Stimulated activated CD8-positive, alpha-beta memory T cell treated with anti-CD3 and anti-CD28 coated beads, Interleukin-7, amount 100 ng/mL, for 48 hours (primary cell): ENCODE measurements at regions not wholly inside any gene's neighbourhood (a gene's known extent, or its start where the extent isn't known, plus 50 kb on each side); places are given as distances from the start of the nearest gene placed in this dataset.
A peak's percentile ranks its signal among the peaks of the same experiment; 100 is the strongest.

Experiments
- DNase-seq, 2 donors: peaks; one replicate each; pipeline ENCODE4 v3.0.0-alpha.2; 2020; ENCODE audit warnings: low read depth in 1 of 2; ENCODE audit errors: extremely low read depth in 1 of 2

GRCh38 chr4:38189445-38189844 lies 229.2 kb downstream of the PTTG2 start:
- peak; percentile 6 to 20 for DNase-seq

GRCh38 chr4:38190717-38191178 lies 230.6 kb downstream of the PTTG2 start:
- DNase-seq, result no peak

GRCh38 chr4:38192516-38192915 lies 232.3 kb downstream of the PTTG2 start:
- no peak for DNase-seq

DNA sequence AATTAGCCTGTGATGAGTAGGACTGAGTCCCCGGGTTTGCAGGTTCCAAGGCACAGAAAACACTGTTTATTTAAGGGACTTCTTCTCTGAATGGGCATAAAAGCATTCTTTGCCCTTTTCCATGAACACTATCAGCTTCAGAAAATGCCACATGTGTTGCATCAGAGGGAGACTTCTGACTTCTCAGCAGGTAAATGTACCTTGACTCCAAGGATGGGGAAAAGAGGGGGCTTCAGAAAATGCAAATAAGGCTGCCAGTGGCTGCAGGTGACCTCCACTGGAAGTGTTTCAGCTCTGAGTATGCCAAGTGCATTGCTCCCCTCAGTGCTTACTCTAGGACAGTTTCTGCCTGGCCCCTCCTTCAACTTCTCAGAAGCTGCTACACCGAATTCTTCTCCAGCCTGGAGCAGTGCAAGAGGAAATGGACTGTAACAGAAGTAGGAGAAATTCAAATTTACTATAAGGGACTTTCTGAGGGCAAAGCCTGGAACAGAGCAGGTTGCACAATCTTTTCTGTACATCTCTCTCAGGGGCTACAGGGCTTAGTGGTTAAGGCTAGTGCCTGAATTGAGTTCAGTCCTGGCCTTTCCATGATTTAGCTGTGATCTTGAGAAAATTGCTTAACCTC lies 233.2 kb downstream of the PTTG2 start:
- DNase-seq, result no peak

DNA sequence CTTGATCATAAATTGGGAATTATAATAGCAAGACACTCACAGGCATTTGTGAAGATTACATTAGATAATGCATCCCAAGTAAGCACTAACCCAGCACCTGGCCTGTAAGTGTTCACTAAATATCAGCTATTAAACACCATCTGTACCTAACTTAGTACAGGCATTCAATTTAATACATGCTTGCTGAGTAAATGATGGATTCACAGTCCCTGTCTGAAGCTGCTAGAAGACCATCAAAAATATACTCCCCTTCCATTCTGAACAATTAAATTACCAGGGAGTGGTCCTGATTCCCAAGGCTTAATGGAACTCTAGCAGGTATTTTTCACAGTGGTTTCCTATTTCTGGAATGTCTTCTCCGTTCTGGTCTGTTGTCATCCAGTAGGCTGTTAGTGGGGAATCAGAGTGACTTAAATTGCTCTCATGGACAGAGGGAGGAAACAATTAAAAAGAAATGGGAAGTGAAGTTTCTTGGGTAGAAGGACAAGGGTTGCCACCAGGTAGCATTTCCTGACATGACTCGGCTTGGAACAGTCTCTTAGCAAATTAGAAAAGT lies 233.9 kb downstream of the PTTG2 start:
- no peak for DNase-seq

- no peak for DNase-seq
Observed at GRCh38 chr4:38195486-38195885, 235.3 kb downstream of the PTTG2 start.

DNA sequence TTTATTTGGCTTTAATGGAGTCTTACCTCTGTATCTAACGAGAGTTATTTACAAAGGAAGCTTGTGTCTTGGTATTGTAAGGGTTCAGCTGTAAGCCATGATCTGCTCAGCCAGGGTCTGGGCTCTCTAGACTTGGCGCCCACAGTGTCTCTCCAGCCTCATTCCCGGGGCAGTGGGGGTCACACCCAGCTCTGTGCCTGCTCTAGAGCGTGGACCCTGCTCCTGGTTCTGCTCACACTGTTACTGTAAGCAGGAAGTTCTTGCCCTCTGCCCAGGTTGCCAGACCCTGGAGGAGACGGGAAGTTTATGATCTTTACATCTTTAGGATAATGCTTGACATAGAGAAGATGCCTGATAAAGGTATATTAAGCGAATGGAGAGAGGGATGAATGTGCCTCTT lies 235.7 kb downstream of the PTTG2 start:
- DNase-seq, result no peak

GRCh38 chr4:38202242-38202641 lies 242.0 kb downstream of the PTTG2 start:
- no peak for DNase-seq

DNA sequence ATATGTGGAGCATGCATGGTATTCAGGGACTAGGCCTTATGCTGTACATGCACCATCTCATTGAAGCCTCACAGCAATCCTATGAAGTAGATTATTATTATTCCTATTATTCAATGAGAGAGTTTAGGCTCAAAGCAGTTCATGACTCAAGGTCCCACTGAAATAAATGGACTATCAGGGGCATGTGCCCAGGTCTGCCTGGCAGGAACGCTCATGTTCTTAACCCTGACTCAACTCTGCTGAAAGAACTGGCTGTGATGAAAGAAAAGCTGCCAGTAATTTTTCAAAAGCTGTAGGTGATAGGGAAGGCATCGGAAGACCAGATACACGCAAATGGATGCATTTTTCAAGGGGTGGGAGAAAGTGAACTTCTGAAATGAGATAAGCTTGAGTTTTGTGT lies 243.4 kb downstream of the PTTG2 start:
- no peak for DNase-seq

DNA sequence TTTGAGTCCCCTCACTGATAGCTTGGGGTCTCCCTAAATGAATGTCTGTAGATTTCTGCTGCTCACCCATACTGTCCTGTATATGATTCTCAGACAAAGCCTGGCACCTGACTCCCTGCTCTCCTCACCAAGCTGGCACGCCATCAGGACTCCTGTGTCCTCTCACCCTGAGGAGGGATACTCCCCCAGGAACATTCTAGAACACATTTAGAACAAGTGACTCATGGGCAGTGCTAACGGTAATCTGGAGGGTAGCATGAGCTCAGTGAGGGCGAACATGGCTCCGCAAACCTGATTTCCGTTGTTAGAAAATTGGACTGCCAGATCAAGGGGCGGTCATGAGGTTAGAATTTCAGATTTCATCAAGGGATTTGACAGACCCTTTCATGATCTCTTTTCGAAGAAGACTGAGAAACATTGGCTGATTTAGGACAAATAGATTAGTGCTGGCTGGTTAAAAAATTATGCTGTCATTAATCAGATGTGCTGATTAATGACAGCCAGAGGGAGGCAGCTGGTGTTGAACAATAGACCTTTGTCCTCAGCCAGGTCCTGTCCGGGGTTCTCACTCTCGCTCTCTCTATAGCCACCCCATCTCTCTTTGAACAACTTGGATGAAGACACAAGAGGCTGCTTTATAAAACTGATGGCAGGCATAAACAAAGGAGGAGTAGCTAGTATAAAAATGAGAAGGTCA lies 244.3 kb downstream of the PTTG2 start:
- no peak for DNase-seq

- DNase-seq, result no peak
Observed at GRCh38 chr4:38205261-38205660, 245.1 kb downstream of the PTTG2 start.

- no peak for DNase-seq
Observed at GRCh38 chr4:38207110-38207457, 246.9 kb downstream of the PTTG2 start.

- DNase-seq, result no peak
Observed at GRCh38 chr4:38209654-38210053, 249.5 kb downstream of the PTTG2 start.

DNA sequence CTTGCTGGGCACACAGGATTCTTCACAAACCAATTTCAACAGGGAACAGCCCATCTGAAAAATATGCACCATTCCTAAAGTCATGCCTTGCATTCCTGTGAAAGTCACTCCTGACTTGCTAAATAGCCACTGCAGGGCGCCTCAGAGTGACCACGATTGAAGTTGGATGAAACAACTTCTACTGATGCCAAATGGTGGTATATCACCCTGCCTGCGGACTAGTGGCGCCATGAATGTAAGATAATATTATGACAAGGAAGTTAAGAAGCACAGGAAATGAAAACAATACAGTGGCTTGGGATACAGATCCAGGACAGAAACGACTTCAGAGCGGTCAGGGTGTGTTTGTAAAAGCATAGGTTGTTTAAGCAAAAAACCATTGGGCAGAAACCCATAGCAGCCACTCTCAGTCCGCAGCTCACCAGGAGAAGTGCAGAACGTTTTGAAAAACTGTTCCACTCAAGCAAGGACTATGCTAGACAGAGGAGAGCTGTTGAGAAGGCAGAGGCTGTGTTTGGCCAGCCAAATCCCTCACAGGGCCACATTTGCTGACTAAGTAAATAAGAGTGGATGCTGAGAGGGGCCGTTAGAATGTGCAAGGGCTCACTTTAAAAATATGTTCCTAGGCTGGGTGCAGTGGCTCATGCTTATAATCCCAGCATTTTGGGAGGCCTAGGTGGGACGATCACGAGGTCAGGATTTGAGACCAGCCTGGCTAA lies 250.4 kb downstream of the PTTG2 start:
- DNase-seq, result no peak

GRCh38 chr4:38211885-38212284 lies 251.7 kb downstream of the PTTG2 start:
- DNase-seq, result no peak

- no peak for DNase-seq
Observed at GRCh38 chr4:38213083-38213805, 253.0 kb downstream of the PTTG2 start.

DNA sequence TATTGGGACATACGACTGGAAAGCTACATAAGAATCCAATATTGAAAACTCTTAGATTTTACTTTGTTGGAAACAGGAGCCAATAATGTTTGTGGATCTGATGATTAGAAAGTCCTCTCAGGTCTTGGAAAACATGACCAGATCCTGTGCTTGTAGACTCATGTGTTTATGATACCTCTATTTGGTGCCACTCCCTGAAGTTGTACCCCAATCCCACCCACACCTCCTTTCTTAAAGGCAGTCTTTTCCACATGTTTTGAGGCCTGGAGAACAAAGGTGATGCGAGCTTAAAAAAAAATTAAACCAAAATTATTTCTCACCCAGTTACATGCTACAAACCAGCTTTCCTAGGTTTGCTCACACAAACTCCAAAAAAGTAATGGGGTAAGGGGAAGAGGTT lies 262.7 kb downstream of the PTTG2 start:
- DNase-seq, result no peak

DNA sequence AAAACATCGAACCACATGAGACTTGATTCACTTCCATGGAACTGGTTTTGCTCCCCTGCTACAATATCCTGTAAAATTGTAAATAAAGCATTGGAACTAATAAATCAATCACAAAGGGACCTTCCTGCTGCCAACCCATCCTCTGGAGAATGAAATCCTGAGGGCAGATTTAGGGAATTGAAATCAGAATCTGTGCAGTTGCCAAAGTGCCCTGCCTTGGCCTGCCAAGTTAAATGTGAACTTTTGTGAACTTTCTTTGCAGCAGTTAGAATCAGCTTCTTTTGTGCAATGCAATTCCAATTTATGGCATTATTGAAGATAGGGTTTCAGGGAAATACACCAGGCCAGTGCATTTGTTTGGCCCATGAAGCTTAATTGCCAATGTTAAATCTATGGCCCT lies 263.1 kb downstream of the PTTG2 start:
- no peak for DNase-seq

- no peak for DNase-seq
Observed at GRCh38 chr4:38223782-38224236, 263.6 kb downstream of the PTTG2 start.

DNA sequence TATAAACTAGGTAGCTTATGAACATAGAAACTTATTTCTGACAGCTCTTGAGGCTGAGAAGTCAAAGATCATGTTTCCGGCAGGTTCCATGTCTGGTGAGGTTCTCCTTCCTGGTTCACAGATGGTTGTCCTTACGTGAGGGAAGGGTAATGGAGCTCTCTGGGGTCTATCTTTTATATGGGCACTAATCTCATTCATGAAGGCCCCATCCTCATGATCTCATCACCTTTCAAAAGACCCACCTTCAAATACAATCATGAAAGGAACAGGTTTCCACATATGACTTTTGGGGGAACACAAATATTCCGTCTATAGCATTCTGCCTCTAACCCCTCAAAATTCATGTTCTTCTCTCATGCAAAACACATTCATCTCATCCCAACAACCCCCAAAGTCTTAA lies 264.7 kb downstream of the PTTG2 start:
- DNase-seq, result no peak

- DNase-seq, result no peak
Observed at GRCh38 chr4:38226170-38226569, 266.0 kb downstream of the PTTG2 start.
